ENCODE measurements at regions not wholly inside any gene's neighbourhood (a gene's known extent, or its start where the extent isn't known, plus 50 kb on each side); places are given as distances from the start of the nearest gene placed in this dataset.
"Not testable (repeated sequence)": the region's sequence is repeated elsewhere in the genome, so short reads cannot be mapped to it uniquely, and the experiment has no call there.

DNA sequence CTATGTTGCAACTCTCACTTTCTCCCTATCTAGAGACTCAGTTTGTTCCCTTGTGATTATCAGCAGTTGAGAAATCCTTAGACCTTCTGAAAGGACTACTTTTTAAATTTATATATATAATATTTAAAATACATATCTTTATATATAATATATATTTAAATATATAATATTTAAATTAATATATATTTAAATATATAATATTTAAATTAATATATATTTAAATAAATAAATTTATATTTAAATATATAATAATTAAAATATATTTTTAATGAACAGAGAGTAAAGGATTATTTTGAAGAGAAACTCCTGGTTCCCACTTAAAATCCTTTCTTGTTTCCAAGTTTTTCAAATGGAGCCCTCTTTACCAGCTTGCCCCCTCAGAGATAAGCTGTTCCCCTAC lies 83.7 kb upstream of the TRIM77 start:
- in situ Hi-C loops (cut with MboI; ENCODE audit: low sequenced_read_pairs), result no loop called here
- H3K9me3 ChIP-seq, result no peaks in the 10 kb centered on the region
- no peak for DNase-seq (ENCODE audit: low spot score in 2 of 2)
- no peak overlapping the region for H3K4me3 ChIP-seq
- no peaks in the 10 kb centered on the region for H3K27me3 ChIP-seq (ENCODE audit: low read depth)
- H3K4me1 ChIP-seq, result no peaks in the 10 kb centered on the region
- H3K36me3 ChIP-seq (replicated peaks), result no peaks in the 10 kb centered on the region

DNA sequence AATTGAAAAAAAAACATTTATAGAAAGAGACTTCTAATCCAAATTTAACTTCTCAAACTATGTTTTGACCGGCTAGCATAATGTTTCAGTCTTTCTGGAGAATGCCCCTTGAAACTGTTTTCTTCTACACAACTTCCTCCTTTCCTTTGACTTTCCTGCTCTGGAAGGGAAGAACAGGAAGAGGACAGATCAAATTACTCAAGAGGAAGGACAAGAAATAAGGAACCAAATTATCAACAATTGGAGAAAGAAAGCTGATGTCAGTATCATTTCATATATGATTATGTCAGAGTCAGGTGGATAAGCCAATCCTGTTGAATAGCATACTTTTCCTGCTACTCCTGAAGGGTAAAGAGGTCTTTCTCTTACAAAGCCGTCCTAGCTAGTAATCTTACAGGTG lies 83.2 kb upstream of the TRIM77 start:
- in situ Hi-C loops (cut with MboI; ENCODE audit: low sequenced_read_pairs); H3K4me1 ChIP-seq; H3K4me3 ChIP-seq; H3K9me3 ChIP-seq; H3K36me3 ChIP-seq (replicated peaks); DNase-seq (ENCODE audit: low spot score in 2 of 2); H3K27me3 ChIP-seq (ENCODE audit: low read depth): not testable (repeated sequence)

DNA sequence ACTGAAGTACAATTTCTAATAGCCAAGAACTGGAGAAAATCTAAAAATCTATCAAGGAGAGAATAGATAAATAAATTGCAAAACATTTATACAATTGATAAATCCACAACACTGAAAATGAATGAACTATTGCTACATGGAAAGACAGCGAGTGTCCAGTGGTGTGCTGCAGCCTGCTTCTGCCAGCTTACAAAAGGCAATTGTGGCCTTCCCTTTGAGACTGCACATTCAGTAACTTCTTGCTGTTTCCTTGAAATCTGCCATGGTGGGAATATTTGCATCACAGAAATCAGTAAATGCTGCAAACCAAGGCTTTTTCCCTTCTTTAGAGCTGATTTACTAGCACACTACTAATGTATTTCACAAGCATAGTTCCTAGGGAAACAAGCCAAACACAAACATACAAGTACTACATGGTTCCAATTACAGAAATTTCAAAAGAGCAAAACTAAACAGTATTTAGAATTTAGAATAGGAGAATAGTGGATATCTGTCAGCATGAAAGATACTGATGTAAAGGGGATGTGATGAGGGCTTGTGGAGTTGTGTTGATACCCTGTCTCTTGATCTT lies 76.9 kb upstream of the TRIM77 start:
- Histone ChIP-seq H3K4me1 (no peaks in the 10 kb centered on the region), H3K4me3 (no peak overlapping the region), H3K36me3 (replicated peaks) (no peaks in the 10 kb centered on the region), H3K9me3 (no peaks in the 10 kb centered on the region), H3K27me3 (ENCODE audit: low read depth) (no peaks in the 10 kb centered on the region)
- in situ Hi-C loops (cut with MboI; ENCODE audit: low sequenced_read_pairs), result no loop called here
- no peak for DNase-seq (ENCODE audit: low spot score in 2 of 2)

GRCh38 chr11:89640777-89641176 lies 69.3 kb upstream of the TRIM77 start:
- not testable (repeated sequence) for H3K4me1 ChIP-seq

DNA sequence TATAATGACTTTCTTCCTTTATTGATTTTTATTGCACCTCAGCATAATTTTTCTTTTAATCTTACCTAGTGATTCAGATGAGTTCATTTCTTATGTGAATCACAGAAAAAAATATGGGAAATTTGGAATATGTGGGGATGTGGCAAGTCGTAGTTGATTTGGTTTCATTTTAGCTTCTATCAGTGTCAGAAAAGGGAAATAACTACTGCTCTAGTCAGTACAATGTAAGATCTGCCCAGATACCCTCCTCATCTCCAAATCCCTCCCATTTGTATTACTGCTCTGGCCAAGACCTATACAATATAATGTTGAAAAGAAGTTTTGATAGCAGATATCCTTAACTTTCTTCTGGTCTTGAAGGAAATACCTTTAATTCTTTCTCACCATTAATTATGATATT lies 61.9 kb upstream of the TRIM77 start:
- H3K4me3 ChIP-seq; in situ Hi-C loops (cut with MboI; ENCODE audit: low sequenced_read_pairs); H3K27me3 ChIP-seq (ENCODE audit: low read depth); H3K9me3 ChIP-seq; H3K4me1 ChIP-seq; H3K36me3 ChIP-seq (replicated peaks); DNase-seq (ENCODE audit: low spot score in 2 of 2): not testable (repeated sequence)

More at GRCh38 chr11:89640777-89641176, 69.3 kb upstream of the TRIM77 start:
- H3K9me3 ChIP-seq; H3K36me3 ChIP-seq (replicated peaks); DNase-seq (ENCODE audit: low spot score in 2 of 2); H3K27me3 ChIP-seq (ENCODE audit: low read depth); H3K4me3 ChIP-seq; in situ Hi-C loops (cut with MboI; ENCODE audit: low sequenced_read_pairs): not testable (repeated sequence)

GRCh38 chr11:89648996-89649395 lies 61.1 kb upstream of the TRIM77 start:
- DNase-seq (ENCODE audit: low spot score in 2 of 2); in situ Hi-C loops (cut with MboI; ENCODE audit: low sequenced_read_pairs); H3K4me1 ChIP-seq; H3K27me3 ChIP-seq (ENCODE audit: low read depth); H3K36me3 ChIP-seq (replicated peaks); H3K4me3 ChIP-seq; H3K9me3 ChIP-seq: not testable (repeated sequence)

- H3K36me3 ChIP-seq (replicated peaks); DNase-seq (ENCODE audit: low spot score in 2 of 2); in situ Hi-C loops (cut with MboI; ENCODE audit: low sequenced_read_pairs): not testable (repeated sequence)
These were observed 55.4 kb upstream of the TRIM77 start for GRCh38 chr11:89654669-89655068.

DNA sequence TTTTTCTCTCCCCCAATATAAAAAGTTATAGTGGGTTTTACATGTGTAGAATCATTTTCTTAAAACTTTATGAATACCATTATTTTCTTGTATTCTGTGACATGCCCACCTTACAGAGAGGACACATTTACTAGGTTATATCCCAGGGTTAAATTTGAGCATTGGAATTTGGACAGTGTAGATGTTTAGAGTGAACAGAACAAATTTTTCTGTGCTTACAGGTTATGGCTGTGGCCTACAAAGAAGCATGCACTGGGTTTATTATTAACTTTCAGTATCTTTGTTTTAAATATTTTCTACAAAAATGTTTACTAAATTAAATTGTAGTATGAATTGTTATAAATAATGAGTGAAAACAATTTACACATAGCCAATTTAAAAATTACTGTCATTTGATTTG lies 51.3 kb upstream of the TRIM77 start:
- in situ Hi-C loops (cut with MboI; ENCODE audit: low sequenced_read_pairs), result not testable (repeated sequence)

More at GRCh38 chr11:89654669-89655068, 55.4 kb upstream of the TRIM77 start:
- not testable (repeated sequence) for H3K9me3 ChIP-seq; H3K4me3 ChIP-seq; H3K27me3 ChIP-seq (ENCODE audit: low read depth); H3K4me1 ChIP-seq

GRCh38 chr11:89659414-89659813 lies 50.7 kb upstream of the TRIM77 start:
- H3K27me3 ChIP-seq (ENCODE audit: low read depth); H3K36me3 ChIP-seq (replicated peaks); DNase-seq (ENCODE audit: low spot score in 2 of 2); H3K4me1 ChIP-seq; H3K9me3 ChIP-seq; in situ Hi-C loops (cut with MboI; ENCODE audit: low sequenced_read_pairs); H3K4me3 ChIP-seq: not testable (repeated sequence)

More for the DNA sequence above, 51.3 kb upstream of the TRIM77 start:
- H3K4me3 ChIP-seq; H3K4me1 ChIP-seq; DNase-seq (ENCODE audit: low spot score in 2 of 2); H3K9me3 ChIP-seq; H3K27me3 ChIP-seq (ENCODE audit: low read depth); H3K36me3 ChIP-seq (replicated peaks): not testable (repeated sequence)

DNA sequence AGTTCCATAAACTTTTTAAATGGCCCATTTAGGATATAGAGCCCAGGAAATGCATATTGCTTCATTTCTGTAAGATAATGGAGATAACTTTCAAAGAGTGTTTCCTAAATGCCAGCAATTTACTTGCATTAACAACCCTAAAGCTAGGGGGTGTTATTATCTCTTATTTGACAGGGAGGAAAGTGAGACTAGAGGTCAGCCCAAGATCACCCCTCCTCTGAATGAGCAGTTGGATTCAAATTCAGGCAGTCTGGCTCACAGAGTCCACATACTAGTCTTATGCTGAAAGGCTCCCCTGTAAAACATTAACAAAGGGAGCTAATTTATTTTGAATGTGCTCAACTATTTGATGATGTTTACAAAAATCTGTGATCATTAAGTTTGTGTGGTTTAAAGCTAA lies 49.9 kb upstream of the TRIM77 start:
- in situ Hi-C loops (cut with MboI; ENCODE audit: low sequenced_read_pairs), result no loop called here
- H3K27me3 ChIP-seq (ENCODE audit: low read depth), result no peaks in the 10 kb centered on the region
- H3K9me3 ChIP-seq, result no peaks in the 10 kb centered on the region
- H3K4me1 ChIP-seq, result no peaks in the 10 kb centered on the region
- no peak for DNase-seq (ENCODE audit: low spot score in 2 of 2)
- no peak overlapping the region for H3K4me3 ChIP-seq
- H3K36me3 ChIP-seq (replicated peaks), result no peaks in the 10 kb centered on the region

Data from HAP-1 (cell line).